GM21786 (cell line): ENCODE measurements at regions not wholly inside any gene's neighbourhood (a gene's known extent, or its start where the extent isn't known, plus 50 kb on each side); places are given as distances from the start of the nearest gene placed in this dataset.
"Not testable (repeated sequence)": the region's sequence is repeated elsewhere in the genome, so short reads cannot be mapped to it uniquely, and the experiment has no call there.

Experiments used
- ATAC-seq: cut with Tn5 transposase; IDR thresholded peaks from one replicate; pipeline ENCODE4 v1.9.1; 2021; ENCODE audit not compliant: unreplicated experiment

GRCh38 chr21:29396951-29397455, 98.3 kb downstream of the BACH1 start:
- ATAC-seq, result no peak

DNA sequence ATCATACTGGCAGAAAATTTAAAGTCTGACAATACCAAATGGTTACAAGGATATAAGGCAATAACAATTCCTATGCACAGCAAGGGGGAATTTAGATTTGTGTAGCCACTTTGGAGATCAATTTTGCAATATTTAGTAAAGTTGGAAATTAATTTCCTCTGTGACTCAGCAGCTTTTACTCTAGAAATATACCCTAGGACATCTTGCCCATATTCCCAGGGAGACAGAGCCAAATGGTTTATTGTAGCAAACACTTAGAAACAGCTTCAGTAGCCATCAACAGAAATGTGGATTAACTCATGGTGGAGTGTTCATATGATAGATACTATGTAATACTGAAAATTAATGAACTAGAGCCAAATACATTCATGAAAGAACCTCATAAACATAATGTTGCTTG, 104.6 kb downstream of the BACH1 start:
- ATAC-seq, result no peak

GRCh38 chr21:29403922-29404538, 105.3 kb downstream of the BACH1 start:
- no peak for ATAC-seq

DNA sequence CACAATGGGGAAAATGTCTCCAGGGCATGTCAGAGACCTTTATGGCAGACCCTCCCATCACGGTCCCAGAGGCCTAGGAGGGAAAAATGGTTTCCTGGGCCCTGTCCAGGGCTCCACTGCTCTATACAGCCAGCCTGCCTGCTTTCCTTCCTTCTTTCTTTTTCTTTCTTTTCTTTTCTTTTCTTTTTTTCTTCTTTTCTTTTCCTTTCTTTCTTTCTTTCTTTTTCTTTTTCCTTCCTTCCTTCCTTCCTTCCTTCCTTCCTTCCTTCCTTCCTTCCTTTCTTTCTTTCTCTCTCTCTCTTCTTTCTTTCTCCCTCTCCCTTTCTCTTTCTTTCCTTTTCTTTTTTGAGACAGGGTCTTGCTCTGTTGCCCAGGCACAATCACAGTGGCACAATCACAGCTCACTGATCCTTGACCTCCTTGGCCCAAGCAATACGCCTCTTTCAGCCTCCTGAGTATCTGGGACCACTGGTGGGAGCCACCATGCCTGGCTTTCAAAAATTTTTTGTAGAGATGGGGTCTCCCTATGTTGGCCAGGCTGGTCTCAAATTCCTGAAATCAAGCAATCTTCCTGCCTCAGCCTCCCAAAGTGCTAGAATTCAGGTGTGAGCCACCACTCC, 106.9 kb downstream of the BACH1 start:
- ATAC-seq, result no peak

GRCh38 chr21:29406385-29406784, 107.7 kb downstream of the BACH1 start:
- no peak for ATAC-seq

- ATAC-seq, result no peak
Observed at GRCh38 chr21:29407571-29407970, 108.8 kb downstream of the BACH1 start.

- no peak for ATAC-seq
Observed at GRCh38 chr21:29413683-29414082, 115.0 kb downstream of the BACH1 start.

DNA sequence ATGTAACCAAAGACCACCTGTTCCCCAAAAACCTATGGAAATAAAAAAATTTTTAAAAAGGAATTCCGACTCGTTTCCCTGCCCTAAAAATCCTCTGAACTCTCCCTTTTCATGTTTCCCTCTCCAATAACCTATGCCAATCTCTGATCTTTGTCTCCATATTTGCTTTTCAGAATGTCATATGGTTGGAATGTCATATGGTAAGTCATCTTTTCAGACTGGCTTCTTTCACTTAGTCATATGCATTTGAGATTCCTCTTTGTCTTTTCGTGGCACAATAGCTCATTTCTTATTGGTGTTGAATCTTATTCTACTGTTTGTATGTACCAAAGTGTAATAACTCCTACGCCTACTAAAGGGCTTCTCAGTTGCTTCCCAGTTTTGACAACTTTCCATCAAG, 117.5 kb downstream of the BACH1 start:
- no peak for ATAC-seq

- peak; percentile 85 for ATAC-seq
Observed at GRCh38 chr21:29418813-29419212, 120.1 kb downstream of the BACH1 start.

- ATAC-seq, result no peak
Observed at GRCh38 chr21:29419422-29419821, 120.7 kb downstream of the BACH1 start.

DNA sequence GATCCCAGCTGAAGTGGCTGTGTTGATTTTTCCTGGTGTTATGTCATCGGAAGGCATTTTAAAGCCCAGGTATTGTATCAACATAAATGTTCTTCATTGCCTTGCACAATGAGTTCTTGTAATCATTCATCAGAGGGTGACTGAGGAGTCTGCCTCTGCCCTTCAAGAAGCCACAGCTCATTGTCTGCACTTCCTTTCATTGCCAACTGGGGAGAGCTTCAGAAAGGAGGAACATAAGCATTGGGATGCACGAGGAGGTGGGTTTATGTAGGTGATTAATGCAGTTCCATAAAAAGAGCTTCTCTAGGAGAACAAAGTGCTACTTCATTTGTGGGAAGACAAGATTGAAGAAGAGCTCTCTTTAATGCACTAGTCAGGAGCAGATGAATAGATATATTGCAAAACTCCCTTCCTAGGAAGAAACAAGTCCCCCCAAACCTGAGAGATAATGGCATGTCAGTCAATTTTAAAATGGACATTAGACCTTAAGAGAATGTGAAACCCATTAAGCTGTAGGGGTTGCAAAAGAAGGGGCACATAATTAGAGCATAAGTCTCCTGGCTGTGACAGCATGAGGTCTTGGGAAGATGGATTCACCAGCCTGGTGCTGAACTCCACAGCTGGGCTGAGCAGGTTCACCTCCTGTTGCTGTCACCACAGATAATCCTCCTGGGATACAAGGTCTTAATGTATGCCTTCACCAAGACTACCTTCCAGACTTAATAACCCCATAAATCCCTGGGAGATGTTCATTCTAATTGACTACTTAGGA, 124.6 kb downstream of the BACH1 start:
- no peak for ATAC-seq

DNA sequence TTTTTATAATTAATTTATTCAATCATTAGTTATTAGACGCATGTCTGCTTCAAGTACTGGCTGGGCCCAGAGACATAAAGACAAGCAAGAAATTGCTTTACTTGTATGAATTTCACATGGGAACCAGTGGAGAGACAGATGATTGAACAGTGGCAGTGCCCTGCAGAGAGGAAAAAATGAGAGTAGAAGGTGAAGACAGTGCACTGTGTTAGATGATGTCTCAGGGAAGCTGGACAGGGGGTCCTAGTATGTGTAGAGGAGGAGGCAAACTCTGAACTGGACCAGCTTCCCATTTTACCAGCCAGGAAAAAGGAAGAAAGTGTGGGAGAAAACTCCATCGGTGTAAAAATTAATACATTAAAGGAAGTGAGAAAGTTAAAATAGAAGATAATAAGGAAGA, 126.0 kb downstream of the BACH1 start:
- ATAC-seq, result no peak

DNA sequence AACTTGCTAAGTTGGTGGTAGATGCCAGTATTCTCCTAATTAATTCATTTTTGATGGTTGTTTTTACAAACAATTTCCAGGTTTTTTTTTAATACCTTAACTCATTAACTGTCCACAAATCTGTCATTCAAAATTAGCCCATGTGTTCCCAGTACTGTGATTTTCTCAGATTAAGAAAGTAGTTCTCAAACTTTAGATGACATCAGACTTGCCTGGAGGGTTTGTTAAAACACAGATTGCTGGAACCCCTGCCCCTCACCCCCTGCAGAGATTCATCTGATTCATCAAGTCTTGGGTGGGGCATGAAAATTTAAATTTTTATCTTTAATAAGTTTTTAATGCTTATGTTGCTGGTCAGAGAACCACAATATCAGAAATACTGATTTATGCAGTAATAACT, 130.5 kb downstream of the BACH1 start:
- ATAC-seq, result no peak

DNA sequence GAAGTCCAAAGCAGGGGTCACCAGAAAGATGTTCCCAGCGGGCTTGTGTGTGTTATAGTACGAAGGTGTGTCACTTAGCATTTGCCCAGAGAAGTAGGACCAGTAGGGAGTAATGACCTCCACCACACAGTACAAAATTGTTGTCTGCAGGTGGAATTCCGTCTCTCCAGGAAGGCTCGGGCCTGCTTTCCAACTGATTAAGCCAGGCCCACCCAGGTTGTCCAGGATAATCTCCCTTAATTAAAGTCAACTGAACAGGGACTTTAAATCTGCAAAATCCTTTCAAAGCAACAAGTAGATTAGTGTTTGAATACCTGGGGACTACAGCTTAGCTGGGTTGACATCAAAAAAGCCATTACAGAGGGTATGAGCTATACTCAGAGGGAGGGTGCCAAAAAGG, 131.3 kb downstream of the BACH1 start:
- ATAC-seq, result no peak

GRCh38 chr21:29430576-29430975, 131.9 kb downstream of the BACH1 start:
- no peak for ATAC-seq

- no peak for ATAC-seq
Observed at GRCh38 chr21:29431178-29431577, 132.5 kb downstream of the BACH1 start.

DNA sequence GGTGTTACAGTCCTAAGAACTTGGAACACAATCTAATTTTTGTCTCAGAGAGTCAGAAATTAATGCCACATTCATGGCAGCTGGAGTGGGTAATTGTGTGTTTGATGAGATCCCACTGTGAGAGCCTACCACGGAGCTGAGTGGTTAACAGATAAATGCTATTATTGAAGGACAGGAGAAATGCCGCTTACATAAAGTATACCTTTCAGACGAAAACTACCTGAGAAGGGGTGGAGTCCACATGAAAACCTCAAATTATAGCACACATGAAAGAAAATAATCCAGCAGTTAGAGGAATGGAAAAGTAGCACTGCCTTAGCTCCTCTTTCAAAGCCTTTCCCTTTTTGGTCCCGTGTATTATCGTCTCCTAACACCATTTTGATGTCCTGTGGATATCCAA, 133.0 kb downstream of the BACH1 start:
- ATAC-seq, result no peak

DNA sequence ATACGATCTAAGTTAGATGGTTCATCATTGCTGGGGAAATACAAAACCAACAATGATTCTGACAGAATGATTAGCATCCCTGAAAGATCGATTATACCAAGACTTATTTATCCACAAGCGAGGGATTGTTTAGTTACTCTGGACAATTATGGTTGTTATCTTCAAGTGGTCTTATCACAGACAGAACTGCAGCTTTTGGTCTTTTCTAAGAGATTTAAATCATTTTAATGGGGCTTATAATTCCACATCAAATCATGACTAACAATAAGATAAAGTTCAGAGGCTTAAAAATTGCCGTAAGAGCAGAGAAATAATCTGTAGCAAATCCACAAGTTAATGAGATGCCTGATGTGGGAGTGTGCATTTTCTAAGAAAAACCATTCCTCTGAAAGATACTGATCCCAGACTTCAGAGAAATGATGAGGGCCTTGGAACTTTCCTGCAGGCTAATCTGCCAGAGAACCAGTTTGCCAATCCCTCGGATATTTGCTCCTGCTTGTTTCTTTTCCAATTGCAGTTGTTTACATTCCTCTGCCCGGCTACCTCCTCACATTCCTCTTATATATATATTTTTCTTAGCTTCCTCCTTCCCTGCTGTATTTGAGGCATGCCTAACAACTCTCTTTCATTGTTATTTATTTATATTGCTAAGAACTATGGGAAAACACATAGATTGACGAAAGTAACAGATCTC, 134.8 kb downstream of the BACH1 start:
- ATAC-seq, result no peak

DNA sequence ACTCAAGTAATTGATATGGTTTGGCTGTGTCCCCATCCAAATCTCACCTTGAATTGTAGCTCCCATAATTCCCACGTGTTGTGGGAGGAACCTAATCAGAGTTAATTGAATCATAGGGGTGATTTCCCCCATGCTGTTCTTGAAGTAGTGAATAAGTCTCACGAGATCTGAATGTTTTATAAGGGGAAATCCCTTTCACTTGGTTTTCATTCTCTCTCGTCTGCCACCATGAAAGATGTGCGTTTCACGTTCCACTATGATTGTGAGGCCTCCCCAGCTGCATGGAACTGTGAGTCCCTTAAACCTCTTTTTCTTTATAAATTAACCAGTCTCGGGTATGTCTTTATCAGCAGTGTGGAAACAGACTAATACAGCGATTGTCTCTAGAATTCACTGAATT, 135.4 kb downstream of the BACH1 start:
- ATAC-seq, result no peak

GRCh38 chr21:29434982-29435381, 136.3 kb downstream of the BACH1 start:
- not testable (repeated sequence) for ATAC-seq

DNA sequence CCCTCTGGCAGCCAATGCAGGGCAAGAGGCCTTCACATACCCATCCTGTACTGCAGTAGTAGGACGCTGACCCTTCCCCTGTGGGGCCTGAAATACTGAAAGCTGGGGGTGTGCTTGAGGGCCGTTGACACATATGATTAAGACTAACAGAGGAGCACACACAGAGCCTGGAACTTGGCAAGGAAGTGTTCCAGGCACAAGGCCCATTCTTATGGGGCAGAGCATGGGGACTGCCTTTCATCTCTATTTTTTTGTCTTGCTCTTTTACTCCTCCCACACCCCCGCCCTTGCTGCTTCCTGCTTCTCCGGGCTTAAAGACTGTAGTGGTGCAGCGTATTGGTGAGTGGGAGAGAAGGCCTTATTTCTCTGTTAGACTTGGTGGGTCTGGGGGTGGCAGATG, 137.4 kb downstream of the BACH1 start:
- no peak for ATAC-seq

- no peak for ATAC-seq
Observed at GRCh38 chr21:29436650-29437049, 137.9 kb downstream of the BACH1 start.
